ENCODE measurements at regions not wholly inside any gene's neighbourhood (a gene's known extent, or its start where the extent isn't known, plus 50 kb on each side); places are given as distances from the start of the nearest gene placed in this dataset.
A peak's percentile ranks its signal among the peaks of the same experiment; 100 is the strongest.

GRCh38 chr4:14917298-14917633, 85.0 kb upstream of the CPEB2 start:
- H3K27me3 ChIP-seq (replicated peaks in 1 of 7) = no peaks in the 10 kb centered on the region
- no peaks in the 10 kb centered on the region for H3K36me3 ChIP-seq
- H3K27ac ChIP-seq = no peak overlapping the region
- H3K4me1 ChIP-seq = no peaks in the 10 kb centered on the region
- H3K4me3 ChIP-seq = no peak overlapping the region
- no peak for DNase-seq
- intact Hi-C loops (cut with DNase I; ENCODE audit: low total_unique reads) = no loop called here
- 44 to 82% (median 67%) methylated on average over 1 of the region's 1 CpG for WGBS, 5 donors
- H3K9me3 ChIP-seq = no peaks in the 10 kb centered on the region
- TF ChIP-seq POLR2A (IDR thresholded peaks at IDR 0.05) = no peak
- no peak for TF ChIP-seq CTCF (IDR thresholded peaks at IDR 0.05 in 8 of 11, conservative IDR thresholded peaks at IDR 0.05 in 3 of 11)
- no peak for TF ChIP-seq POLR2AphosphoS5 (IDR thresholded peaks at IDR 0.05)

GRCh38 chr4:14918336-14918735, 83.9 kb upstream of the CPEB2 start:
- 79 to 89% (median 82%) methylated on average over 4 of the region's 4 CpGs for WGBS, 5 donors

GRCh38 chr4:14919785-14920184, 82.5 kb upstream of the CPEB2 start:
- no peaks in the 10 kb centered on the region for H3K9me3 ChIP-seq
- H3K36me3 ChIP-seq = no peaks in the 10 kb centered on the region
- H3K27me3 ChIP-seq (replicated peaks in 1 of 7) = no peaks in the 10 kb centered on the region
- WGBS, 5 donors = 90 to 91% (median 91%) methylated on average over 7 of the region's 7 CpGs
- TF ChIP-seq POLR2A (IDR thresholded peaks at IDR 0.05) (no peak), CTCF (IDR thresholded peaks at IDR 0.05 in 8 of 11, conservative IDR thresholded peaks at IDR 0.05 in 3 of 11) (no peak), POLR2AphosphoS5 (IDR thresholded peaks at IDR 0.05) (no peak)
- intact Hi-C loops (cut with DNase I; ENCODE audit: low total_unique reads) = no loop called here
- no peak overlapping the region for H3K4me3 ChIP-seq
- no peaks in the 10 kb centered on the region for H3K4me1 ChIP-seq
- DNase-seq = peak; percentile 58
- H3K27ac ChIP-seq = no peak overlapping the region

More at GRCh38 chr4:14918336-14918735, 83.9 kb upstream of the CPEB2 start:
- Histone ChIP-seq H3K36me3 (no peaks in the 10 kb centered on the region), H3K4me1 (no peaks in the 10 kb centered on the region), H3K27me3 (replicated peaks in 1 of 7) (no peaks in the 10 kb centered on the region), H3K27ac (no peak overlapping the region), H3K4me3 (no peak overlapping the region), H3K9me3 (no peaks in the 10 kb centered on the region)
- intact Hi-C loops (cut with DNase I; ENCODE audit: low total_unique reads) = no loop called here
- no peak for DNase-seq
- TF ChIP-seq POLR2AphosphoS5 (IDR thresholded peaks at IDR 0.05) = no peak
- TF ChIP-seq CTCF (IDR thresholded peaks at IDR 0.05 in 8 of 11, conservative IDR thresholded peaks at IDR 0.05 in 3 of 11) = no peak
- no peak for TF ChIP-seq POLR2A (IDR thresholded peaks at IDR 0.05)

- intact Hi-C loops (cut with DNase I; ENCODE audit: low total_unique reads) = no loop called here
- WGBS, 5 donors = 61 to 82% (median 80%) methylated on average over 3 of the region's 3 CpGs
- Histone ChIP-seq H3K4me3 (no peak overlapping the region), H3K27me3 (replicated peaks in 1 of 7) (no peaks in the 10 kb centered on the region), H3K36me3 (no peaks in the 10 kb centered on the region), H3K4me1 (no peaks in the 10 kb centered on the region), H3K27ac (no peak overlapping the region), H3K9me3 (no peaks in the 10 kb centered on the region)
- TF ChIP-seq POLR2AphosphoS5 (IDR thresholded peaks at IDR 0.05) = no peak
- no peak for TF ChIP-seq CTCF (IDR thresholded peaks at IDR 0.05 in 8 of 11, conservative IDR thresholded peaks at IDR 0.05 in 3 of 11)
- no peak for TF ChIP-seq POLR2A (IDR thresholded peaks at IDR 0.05)
- no peak for DNase-seq
Observed at GRCh38 chr4:14920237-14920636, 82.0 kb upstream of the CPEB2 start.

Data from spleen (tissue), 11 donors.